ENCODE measurements at regions not wholly inside any gene's neighbourhood (a gene's known extent, or its start where the extent isn't known, plus 50 kb on each side); places are given as distances from the start of the nearest gene placed in this dataset.
"Not testable (repeated sequence)": the region's sequence is repeated elsewhere in the genome, so short reads cannot be mapped to it uniquely, and the experiment has no call there.

DNA sequence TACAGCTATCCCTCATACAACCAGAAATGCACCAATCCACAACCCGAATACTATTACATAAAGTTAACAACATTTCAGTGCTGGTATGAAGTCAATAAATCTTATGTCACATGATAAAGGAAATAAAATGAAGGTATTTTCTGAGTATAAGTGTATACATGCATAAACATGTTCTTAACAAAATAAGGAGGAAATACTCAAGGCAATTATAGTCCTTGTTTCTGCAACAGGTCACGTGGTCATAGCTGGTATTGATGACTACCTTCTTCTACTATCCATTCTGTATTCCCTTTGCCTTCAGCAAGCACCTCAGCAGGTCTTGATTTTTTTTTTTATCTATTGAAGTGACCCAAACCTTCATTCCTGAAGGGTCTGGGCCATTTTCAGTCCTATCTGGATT is 675.6 kb downstream of the RPL10L start:
- DNase-seq (ENCODE audit: low read depth), result no peak

- no peak for DNase-seq (ENCODE audit: low read depth)
These were observed 679.2 kb downstream of the RPL10L start for GRCh38 chr14:45972416-45972815.

- no peak for DNase-seq (ENCODE audit: low read depth)
These were observed 681.0 kb downstream of the RPL10L start for GRCh38 chr14:45970621-45971020.

- DNase-seq (ENCODE audit: low read depth), result no peak
These were observed 683.5 kb downstream of the RPL10L start for GRCh38 chr14:45968037-45968436.

DNA sequence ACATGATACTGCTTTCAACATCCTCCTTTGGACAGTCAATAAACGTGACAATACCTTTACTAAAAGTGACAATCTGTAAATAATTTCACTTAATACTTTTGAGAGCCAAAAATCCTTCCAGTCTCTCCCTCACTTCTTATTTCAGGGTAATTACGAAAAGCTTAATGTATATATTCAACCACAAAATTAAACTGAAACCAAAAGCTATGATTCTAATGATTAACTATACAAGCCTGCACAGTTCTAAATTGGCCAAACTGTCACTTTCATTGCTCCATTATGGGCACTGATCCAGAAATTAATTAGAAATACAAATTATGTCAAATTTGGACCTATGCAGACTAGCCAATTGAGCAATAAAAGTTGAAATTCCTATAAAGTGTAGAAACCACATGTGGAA is 696.5 kb upstream of the MIS18BP1 start:
- DNase-seq (ENCODE audit: low read depth), result no peak

- DNase-seq (ENCODE audit: low read depth), result no peak
These were observed 694.8 kb upstream of the MIS18BP1 start for GRCh38 chr14:45947830-45948229.

GRCh38 chr14:45946251-45946650 is 693.2 kb upstream of the MIS18BP1 start:
- no peak for DNase-seq (ENCODE audit: low read depth)

GRCh38 chr14:45940318-45940717 is 687.3 kb upstream of the MIS18BP1 start:
- no peak for DNase-seq (ENCODE audit: low read depth)

DNA sequence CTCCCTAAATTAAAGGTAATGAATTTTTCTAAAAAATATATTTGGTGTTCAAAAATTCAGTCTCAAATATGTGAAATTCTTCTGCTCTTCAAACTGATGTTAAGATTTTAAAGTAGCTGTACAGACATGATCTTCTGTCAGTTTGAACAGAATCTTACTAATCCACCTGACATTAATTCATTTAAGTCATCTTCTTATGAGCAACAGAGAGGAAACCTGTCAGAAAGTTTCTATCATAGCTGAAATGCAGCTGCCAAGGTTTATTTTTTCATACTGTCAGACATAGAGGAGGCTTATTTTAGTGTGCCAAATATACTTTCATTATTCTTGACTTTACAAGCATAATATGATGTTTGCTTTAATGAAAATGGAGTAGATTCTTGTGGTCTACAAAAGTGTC is 686.6 kb upstream of the MIS18BP1 start:
- no peak for DNase-seq (ENCODE audit: low read depth)

GRCh38 chr14:45919995-45920394 is 667.0 kb upstream of the MIS18BP1 start:
- not testable (repeated sequence) for DNase-seq (ENCODE audit: low read depth)

DNA sequence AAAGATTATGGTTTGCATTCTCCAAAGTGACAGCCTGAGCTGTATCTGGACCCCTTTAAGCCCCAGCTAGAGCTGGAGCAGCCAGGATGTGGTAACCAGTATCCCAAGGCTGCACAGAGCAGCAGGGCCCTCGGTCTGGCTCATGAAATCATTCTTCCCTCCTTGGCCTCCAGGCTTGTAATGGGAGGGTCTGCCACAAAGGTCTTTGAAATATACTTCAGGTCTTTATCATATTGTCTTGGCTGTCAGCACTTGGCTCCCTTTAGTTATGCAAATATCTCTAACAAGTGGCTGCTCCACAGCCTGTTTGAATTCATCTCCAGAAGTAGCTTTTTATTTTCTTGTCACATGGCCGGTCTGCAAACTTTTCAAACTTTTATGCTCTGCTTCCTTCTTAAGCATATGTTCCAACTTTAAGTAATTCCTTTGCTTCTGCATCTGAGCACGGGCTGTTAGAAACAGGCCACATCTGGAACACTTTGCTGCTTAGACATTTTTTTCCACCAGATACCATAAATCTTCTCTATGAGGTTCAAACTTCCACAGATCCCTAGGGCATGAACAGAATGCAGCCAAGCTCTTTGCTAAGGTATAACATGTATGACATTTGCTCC is 663.4 kb upstream of the MIS18BP1 start:
- no peak for DNase-seq (ENCODE audit: low read depth)

DNA sequence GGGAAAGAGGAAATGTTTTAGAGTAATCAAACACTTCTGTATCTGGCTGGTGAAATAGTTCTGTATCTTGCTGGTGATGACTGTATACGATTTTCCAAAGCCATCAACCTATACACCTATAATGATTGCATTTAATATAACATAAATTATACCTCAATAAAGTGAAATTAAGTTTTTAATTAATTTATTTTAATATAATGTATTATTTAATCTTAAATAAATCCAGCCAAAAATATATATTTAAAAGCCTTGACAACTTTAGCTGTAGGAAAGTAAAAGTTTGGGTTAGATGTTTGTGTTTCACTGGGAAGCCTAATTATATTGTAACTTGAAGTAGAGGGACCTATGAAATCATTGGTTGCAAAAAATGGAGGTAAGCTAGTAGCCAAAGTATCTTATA is 654.8 kb upstream of the MIS18BP1 start:
- no peak for DNase-seq (ENCODE audit: low read depth)

DNA sequence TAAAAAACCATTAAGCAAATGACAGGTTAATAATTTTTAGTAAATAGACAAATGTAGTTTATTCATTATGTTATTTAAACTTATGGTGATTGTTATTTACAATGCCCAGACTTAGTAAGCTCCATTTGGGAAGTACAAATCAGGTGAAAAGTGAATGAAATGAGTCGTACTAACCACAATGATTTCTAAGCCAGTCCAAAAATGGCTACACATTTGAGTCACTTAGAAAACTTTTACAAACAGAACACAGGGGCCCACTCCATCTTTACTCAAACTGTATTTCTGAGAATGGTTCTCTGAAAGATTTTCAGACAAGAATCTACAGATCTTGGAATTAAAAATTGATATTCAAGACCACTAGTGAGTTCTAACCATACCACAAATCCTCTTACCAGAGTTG is 653.3 kb upstream of the MIS18BP1 start:
- DNase-seq (ENCODE audit: low read depth), result no peak

- no peak for DNase-seq (ENCODE audit: low read depth)
These were observed 652.7 kb upstream of the MIS18BP1 start for GRCh38 chr14:45905672-45906071.

DNA sequence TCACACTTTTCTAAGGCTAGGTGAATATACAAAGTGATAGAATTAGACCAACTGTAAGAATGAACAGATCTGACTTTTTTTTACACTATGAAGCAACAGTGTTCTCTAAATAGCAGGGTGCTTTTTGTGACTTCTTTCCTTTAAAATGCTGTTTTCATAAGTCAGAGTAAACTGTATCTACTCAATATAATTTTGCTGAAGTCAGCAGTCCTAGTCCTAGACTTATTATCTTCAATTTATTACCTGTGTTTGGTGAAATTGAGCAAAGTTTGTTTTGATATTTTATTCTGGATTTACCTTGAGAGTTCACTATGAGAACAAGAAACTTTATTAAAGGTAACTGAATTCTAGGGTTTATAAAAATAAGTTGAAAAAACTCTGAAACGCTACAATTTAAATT is 651.3 kb upstream of the MIS18BP1 start:
- DNase-seq (ENCODE audit: low read depth), result no peak

GRCh38 chr14:45902241-45902640 is 649.2 kb upstream of the MIS18BP1 start:
- DNase-seq (ENCODE audit: low read depth), result no peak

DNA sequence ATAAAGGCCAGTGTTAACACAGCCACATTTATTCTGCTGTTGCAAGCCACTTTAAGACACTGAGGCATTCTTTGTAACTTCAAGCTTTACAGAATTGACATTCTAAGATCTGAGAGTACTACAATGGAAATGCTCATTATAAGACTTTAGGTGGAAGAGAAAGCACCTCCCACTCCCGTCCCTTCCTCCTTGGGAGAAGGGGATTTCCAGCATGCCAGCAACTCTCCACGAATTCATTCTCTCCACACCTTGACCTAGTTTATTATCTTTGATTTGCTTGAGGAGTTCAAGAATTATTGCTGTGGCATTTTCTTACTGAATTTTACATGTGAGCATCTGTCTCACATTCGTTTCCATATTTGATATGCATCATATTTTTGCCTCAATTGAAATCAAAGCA is 644.4 kb upstream of the MIS18BP1 start:
- DNase-seq (ENCODE audit: low read depth), result no peak

DNA sequence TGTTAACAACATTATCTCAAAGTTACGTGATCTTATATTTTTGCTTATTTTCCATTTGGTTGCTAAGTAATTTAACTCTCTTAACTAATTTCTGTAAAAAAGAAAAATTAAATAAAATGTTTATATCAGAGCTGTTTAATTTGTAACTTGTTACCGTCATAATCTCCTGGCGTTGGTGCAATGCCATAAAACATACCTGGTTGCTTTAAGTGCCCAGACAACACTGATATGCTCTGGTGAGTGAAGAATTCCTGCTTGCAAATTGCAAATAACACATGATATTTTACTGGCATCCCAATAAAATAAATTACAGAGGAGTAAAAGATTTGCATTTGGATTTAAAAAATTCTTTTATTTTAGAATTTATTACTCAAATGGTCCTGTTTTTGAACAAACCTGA is 640.1 kb upstream of the MIS18BP1 start:
- DNase-seq (ENCODE audit: low read depth), result no peak

DNA sequence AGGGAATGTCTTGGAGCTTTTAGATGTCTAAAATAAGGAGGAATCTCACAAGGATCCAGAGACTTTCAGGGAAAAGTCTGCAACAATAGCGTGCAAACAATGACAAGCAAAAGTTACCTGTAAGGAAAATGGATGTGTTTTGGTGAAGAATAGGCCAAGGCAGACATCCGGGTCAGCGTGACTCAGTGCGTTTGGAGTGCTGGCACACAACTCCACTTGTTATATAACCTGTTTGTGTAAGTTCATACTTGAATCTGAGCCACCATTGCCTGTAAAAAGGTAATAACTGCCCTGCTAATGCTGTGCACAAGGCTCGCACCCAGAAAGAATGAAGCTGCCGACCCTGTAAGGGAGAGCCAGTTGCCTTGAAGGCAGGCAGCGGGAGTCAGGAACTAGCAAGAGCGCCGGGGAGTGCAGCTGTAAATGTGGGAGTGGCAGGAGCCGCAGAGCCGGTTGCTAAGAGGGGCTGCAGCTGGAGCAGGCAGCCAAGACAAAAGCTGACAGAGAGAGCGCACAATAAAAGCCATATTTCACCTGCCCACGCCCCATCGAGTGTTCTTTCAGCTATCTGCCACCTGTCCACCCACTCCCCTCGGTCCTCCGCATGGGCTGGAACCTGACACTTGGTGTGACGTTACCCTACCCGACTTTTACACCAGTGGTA is 638.5 kb upstream of the MIS18BP1 start:
- DNase-seq (ENCODE audit: low read depth), result no peak

DNA sequence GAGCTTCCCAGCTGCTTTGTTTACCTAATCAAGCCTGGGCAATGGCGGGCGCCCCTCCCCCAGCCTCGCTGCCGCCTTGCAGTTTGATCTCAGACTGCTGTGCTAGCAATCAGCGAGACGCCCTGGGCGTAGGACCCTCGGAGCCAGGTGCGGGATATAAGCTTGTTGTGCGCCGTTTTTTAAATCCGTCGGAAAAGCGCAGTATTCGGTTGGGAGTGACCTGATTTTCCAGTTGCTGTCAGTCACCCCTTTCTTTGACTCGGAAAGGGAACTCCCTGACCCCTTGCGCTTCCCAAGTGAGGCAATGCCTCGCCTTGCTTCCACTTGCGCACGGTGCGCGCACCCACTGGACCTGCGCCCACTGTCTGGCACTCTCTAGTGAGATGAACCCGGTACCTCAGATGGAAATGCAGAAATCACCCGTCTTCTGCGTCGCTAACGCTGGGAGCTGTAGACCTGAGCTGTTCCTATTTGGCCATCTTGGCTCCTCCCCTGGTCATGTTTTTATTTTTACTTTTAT is 635.8 kb upstream of the MIS18BP1 start:
- DNase-seq (ENCODE audit: low read depth), result not testable (repeated sequence)

DNA sequence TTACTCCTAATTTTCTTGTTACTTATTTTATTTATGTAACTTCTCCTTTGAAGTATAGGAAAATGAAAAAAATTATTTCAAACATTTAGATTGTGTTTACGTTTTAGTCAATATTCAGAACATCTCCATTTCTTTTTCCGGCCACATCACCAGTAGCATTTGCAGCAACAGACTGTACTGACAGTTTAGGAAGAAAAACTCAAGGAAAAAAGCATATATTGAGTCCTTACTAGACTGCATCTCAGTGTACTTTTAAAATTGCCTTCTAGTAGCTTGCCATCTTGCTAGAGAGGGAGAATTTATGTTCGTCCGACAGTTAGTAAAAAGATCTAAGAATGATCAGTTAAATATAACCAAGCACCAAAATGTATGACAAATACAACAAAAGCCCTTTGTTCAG is 625.0 kb upstream of the MIS18BP1 start:
- no peak for DNase-seq (ENCODE audit: low read depth)

DNA sequence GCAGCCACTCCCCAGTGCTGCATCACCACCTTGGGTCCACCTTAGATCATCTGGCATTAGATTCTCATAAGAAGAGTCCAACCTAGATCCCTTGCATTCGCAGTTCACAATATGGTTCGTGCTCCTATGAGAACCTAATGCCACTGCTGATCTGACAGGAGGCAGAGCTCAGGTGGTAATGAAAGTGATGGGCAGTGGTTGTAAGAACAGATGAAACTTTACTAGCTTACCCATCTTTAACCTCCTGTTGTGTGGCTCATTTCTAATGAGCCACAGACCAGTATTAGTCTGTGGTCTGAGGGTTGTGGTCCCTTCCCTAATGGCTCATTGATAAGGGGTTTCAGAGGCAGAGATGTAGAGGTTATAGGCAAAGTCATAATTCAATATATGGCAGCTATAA is 615.9 kb upstream of the MIS18BP1 start:
- no peak for DNase-seq (ENCODE audit: low read depth)

DNA sequence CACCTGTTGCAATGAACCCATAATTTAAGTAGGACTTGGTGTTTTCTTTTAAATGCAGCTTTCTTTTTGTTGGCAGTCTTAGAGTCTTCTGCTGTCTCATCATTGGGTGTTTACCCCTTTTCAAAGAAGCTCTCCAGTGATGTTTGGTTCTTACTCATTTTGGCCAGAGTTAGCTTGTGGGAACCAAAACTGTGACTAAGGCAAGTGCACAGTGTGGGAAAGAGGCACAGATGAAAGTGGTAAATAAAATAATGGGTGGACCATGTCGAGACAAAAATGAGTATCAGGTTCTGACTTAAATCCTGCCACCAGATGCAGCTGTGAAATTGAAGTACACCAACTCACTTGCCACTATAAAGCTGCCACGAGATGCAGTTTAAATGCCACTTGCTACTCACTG is 615.4 kb upstream of the MIS18BP1 start:
- DNase-seq (ENCODE audit: low read depth), result no peak
